GM18498 (cell line): ENCODE measurements at regions not wholly inside any gene's neighbourhood (a gene's known extent, or its start where the extent isn't known, plus 50 kb on each side); places are given as distances from the start of the nearest gene placed in this dataset.

Source experiments
- ATAC-seq: cut with Tn5 transposase; IDR thresholded peaks from one replicate; pipeline ENCODE4 v1.9.1; 2021; ENCODE audit warnings: mild to moderate bottlenecking, moderate library complexity; ENCODE audit not compliant: unreplicated experiment

DNA sequence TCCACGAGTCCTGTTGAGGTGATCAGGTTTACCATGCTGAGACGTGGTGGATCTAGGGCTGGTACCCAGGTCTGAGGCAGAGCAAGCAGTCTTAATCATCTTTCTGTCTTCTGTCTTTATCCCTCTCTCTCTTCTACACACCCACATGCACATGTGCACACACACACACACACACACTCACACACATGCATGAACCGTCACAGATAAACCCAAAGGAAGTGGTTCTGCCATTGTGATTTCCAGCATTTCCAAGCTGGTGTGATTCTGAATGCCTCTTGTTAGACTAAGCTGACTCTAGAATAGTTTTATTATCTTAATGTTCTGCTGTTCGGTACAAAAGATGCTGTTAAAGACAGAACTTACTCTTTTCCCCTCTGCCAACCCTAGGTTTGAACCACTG lies 411.8 kb upstream of the SALL1 start:
- no peak for ATAC-seq

DNA sequence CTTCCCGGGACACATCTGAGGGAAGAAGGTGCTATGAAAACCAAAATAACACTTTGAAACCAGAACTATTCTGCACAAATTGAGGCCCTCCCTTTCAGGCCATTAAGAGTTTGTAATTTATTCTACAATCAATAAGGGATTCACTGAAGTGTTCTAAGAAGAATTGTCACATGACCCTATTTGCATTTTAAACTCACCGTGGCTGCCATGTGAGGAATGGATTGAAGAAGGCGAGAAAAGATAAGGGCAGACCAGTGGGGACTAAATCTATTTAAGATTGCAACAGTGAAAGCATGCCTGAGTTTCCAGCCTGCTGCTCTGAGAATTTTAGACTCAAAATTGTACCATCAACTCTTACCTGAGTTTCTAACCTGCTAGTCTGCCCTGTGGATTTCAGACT lies 408.8 kb upstream of the SALL1 start:
- no peak for ATAC-seq

DNA sequence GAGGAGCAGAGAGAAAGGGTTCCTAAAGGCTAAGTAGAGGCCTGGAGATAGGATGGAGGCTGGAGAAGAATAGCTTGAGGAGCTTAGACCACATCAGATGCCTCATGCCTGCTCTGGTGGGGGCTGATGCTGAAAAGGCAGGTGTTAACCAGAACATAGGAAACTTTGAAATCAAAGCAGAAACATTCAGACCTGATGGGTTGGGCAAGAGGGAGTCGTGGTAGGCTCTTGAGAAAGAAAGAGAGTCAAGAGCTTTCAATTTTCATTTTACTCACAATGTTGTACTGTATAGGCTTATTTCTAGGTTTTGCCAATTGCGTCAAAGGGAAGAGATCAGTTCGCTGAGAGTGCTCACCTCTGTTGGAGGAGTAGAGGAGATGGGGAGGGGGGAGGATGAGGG lies 406.6 kb upstream of the SALL1 start:
- peak; percentile 33 for ATAC-seq

DNA sequence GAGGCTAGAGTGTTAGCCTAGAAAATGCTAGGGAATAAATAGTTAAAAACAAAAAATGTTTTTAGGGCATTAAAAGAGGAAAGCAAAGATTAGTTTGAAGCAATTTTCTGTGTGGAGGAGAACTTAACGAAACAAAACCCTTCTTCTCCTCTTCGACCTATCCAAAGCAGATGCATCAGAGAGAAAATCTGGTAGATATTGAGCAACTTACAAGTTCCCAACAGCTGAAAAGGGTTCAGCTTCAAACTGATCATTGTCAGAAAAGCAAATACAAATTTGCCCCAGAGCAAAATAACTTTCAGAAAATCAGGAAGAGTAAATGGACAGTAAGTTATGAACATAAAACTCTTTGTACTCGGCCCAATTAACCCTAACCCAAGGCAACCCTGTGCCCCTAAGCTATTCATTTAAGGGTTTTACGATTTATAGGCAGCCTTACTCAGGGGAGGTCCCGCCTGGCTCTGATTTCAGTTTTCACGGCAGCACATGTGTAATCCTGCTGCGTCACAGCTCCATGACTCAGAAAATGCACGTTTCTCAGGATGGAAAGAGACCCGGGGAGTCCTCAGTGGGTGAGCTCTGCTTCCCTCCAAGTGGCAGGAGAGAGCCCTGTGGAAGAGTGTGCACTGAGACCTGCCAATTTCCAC lies 405.7 kb upstream of the SALL1 start:
- no peak for ATAC-seq

DNA sequence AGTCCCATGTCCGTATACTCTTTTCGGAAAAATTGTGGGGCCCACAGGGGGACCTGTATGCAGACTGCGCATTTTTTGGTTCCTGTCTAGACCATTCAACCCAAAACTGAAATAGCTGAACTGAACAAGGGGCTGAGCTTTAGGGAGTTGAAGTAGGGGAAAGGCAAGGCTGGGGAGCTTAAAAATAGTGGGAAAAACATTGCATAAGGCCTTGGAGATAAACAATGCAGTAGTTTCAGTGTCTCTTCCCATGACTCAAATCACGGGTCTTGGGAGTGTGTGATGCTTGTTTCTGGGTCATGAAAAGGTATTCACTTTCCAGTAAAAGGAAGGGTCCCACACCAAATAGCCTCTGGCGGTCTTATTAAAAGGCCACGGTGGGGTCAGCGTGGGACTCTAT lies 402.8 kb upstream of the SALL1 start:
- ATAC-seq = no peak

DNA sequence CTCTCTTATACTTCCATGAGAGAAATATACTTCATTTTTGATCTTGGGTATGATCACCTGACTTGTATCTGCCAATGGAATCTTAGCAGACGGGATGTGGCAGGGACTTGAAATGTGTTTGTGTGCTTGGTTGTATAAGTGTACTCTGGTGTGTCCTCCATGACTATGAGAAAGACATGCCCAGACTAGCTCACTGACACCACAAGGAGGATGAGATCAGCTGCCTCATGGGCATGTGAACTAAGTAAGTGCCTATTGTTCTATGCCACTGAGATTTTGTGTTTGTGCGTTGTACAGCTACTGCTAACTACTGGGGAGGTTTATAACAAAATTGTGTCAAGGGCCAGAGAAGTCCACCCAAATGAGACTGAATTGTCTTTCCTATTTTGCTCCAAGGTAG lies 402.2 kb upstream of the SALL1 start:
- ATAC-seq = no peak

DNA sequence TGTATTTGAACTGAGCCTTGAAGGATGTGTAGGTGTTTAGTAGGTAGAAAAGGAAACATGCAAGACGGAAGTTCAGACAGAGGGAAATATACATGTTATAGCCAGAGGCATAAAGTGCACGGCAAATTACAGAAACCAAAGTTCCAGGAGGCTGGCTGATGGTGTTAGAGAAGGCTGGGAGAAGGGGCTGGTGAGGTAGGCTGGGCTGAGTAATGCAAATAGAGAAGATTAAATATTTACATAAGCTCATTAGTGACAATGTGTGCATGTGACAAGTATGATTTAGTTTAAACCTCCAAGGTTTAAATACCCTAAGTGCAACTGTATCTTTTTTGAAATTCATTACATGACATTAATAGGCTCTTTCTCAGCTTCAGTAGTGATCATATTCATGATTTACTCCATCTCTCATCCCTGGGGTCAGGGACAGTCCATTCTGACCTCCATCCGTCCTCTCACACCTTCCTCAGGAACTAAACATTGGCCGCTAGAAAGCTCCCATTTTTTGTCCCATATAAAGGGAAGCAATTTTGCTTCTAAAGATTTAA lies 399.8 kb upstream of the SALL1 start:
- ATAC-seq = no peak

DNA sequence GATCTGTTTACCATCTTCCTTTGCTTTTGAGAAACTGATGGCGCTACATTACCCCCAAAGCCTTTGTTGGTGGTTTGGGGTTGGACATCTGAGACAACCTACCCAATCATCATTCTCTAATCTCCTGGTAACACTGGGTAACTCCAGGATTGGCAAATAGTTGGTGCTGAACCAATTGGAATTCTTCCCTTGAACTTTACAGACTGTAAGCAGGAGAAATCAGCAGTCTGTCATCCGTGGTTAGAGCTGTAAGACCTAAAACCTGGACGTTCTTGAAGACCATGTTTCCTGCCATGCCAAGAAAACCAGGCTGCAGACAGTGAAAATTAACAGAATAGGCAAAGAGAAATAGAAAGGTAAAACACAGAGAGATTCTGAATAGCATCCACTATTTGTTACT lies 398.8 kb upstream of the SALL1 start:
- ATAC-seq = no peak

DNA sequence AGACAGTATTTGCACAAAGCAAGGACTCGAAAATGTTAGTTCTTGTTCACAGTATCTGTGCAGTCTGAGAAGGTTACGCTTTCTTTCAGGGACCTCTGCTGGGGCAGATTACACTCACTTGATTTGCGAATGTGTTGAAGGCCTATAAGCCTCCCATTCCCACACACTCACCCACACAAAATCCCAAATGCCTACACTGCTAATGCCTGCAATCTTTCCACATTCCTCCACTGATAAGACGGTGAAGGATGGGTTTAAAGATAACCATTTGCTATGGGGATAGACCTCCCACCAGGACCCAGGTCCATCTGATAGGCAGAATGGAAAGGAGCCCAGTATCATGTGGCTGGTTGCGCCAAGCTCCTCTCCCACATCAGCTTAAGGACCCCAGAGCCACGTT lies 394.9 kb upstream of the SALL1 start:
- ATAC-seq = no peak

DNA sequence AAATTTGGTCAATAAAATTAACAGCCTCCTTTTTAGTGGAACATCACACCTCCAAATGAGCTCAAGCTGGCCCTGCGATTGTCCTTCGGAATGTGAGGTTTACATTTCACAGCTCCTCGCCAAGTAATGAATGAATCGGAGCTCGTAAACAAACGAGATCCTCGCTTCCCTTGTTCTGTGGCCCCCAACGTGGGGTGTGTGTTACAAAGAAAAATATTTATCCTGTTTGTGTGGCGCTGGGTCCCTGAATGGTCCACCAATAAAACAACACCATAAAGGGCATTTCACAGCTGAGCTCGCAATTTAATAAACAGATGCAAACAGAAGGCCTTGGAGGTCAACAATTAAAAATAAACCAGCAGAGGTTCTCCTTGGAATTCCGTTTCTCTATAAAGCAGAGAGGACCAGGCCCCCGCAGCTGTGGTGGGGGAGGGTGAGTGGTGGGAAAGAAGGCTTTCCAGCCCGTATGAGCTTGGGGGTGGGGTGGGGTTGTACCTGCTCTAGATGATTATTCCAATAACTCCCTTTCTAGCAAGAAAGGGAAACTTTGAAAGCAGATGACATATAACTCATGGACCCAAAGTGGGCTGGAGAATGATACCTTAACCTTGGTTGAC lies 393.9 kb upstream of the SALL1 start:
- no peak for ATAC-seq

DNA sequence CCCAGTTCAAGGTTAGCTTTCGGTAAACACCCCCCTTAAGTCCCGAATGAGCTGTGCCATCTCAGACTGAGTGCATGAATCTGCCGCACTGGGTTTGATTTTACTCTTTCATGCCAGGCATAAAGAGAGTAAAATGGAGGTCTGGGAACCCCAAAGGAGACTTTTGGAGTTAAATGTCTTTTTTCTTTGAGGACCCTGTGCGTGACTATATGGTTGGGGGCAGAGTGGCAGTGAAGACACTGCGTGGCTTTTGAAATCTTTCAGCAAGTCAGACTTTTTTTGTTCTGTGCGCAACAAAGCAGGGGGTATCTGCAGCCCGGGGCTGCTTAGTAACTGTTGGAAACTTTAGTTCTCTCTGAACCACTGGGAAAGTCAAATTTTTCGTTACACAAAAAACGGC lies 392.9 kb upstream of the SALL1 start:
- ATAC-seq = no peak

DNA sequence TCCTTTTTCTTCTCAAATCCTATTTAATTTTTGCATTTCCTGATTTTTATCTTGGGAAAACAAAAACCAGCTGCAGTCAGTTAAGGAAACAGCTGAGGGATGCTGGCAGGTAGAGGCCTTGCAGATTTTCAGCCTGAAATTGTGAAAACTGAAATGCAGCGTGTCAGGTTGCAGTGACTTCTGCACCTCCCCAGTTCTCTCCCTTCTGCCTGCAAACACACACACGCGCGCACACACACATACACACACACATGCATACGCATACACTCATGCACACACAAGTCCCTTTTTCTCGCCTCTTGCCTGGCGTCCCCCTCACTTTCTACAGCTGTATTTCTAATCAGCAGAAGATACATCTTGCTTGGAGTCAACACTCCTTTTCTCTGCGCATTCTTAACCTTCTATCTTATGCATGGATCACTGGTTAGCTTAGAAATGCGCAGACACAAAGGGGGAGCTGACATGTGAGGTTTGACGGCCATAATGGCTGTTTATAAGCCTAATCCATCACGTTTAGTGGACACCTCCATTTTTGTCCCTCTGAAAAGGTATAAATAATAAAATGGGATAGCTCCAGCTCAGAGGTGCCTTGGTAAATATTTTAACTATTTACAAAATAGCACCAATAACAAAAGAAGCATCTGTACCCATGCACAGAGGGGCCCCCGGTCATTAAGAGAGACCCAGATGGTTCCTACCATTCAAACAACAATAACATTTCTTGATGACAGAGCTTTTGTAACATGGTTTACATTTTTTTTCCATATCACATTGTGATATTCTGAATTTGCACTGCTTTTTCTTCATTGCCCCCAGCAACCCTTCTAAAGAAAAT lies 392.1 kb upstream of the SALL1 start:
- ATAC-seq = no peak

DNA sequence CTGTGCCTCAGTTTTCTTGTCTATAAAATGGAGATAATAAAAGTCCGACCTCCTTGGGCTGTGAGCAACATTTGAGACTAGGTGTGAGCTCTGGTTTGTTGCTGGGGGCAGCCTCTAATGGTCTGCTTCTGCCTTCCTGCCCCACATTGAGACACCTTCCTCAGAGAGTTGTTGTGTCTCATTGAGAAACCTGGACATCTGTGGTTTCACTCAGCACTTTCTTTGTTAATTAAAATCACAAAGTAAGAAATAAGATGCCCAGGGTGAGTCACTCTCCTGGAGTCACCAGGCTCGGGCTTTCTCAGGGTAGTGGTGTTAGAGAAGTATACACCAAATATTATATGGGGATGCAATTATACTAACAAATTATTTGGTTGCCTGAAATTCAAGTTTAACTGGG lies 389.2 kb upstream of the SALL1 start:
- ATAC-seq = no peak

DNA sequence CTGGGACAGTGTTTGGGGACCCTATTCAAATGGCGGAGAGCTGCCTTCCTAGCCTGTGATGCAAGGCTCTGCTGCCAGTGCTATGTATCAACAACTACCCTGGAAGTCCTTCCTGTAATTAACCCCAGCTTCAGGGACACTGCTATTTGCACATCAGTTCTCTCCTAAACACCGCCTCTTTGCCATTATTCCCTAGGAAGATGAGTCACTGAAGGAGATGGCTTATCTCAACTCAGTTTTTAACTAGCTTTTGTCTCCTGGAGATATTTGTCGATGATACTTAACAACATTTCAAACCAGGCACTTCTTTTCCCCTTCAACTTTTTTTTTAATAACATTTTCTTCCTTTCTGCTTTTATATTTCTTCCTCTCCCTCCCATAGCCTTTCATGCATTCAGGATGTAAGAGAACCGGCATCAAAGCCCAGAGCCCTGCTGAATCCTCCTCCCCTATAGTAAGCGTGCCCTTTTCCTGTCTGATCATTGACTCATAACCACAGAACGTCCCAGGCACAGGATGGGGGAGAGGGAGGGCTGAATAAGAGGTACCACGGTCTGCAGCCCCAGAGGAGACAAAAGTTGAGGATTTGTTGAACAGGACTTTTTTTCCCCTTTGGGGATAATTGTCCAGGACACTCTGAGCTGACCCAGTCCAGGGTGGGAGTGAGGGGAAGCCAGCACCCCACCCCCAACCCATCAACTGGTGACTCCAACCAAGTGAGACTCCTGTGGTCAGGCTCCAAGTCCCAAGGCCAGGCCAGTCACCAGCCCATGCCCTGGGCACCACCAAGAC lies 387.8 kb upstream of the SALL1 start:
- ATAC-seq = no peak

DNA sequence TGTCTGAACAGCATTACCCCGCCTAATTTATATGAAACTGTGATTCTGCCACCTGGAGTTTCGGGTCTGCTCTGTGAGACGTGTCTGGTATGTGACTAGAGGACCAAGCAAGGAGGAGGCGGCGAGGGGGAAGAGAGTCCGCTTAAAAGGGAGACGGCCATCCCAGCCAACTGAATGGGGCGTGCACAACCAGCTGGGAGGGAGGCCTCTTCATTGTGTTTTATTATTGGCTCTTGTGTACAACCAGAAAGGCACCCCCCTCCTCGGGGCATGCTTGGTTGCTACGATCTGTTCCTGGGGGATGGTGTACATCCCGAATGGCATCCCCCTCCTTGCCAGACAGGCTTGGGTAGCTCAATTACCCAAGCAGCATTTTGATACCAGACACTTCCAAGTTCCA lies 384.5 kb upstream of the SALL1 start:
- no peak for ATAC-seq

DNA sequence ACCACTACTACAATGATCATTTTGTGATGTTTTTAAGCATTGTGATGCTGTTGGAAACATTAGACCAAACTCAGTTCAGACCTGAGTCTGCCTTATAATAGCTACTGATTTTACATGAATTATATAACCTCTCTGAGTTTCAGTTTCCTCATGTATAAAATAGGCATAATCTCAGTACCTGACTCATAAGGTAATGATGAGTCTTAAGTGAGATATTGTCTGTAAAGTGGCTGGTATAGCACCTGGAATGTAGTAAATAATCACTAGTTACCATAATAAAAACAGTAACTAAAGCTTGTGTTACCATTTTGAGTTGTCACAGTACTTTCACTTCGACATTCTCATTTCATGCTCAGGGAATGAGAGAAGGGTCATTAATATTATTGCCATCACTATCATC lies 381.5 kb upstream of the SALL1 start:
- ATAC-seq = no peak

DNA sequence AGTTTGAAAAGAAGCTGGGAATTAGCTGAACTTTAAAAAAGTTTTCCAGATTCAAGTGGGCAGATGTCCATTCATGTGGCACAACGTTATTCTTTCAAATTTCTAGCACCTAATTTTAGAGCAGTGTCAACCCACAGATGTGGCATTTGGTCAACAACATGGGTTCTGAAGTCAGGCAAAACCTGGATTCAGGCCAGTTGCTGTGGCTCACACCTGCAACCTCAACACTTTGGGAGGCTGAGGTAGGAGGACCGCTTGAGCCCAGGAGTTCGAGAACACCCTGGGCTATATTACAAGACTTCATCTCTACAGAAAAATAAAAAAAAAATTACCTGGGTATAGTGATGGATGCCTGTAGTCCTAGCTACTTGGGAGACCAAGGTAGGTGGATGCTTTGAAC lies 380.2 kb upstream of the SALL1 start:
- no peak for ATAC-seq

DNA sequence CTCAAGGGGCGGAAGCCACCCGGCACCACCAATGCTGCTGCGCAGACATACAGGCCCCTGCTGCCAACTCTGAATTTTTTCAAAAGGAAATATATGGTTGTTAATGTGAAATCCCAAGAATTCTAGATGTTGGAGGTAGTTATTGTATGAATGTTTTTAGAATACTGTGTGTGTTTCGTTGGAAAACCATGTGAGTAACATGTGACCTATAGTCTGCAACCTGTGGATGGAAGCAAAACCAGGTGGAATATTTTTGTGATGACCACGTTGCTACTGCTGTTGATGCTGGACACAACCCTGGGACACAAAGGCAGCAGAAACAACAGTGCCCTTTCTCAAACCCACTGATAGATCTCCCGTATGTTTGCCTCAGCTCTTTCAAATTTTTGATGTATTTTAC lies 376.3 kb upstream of the SALL1 start:
- no peak for ATAC-seq

DNA sequence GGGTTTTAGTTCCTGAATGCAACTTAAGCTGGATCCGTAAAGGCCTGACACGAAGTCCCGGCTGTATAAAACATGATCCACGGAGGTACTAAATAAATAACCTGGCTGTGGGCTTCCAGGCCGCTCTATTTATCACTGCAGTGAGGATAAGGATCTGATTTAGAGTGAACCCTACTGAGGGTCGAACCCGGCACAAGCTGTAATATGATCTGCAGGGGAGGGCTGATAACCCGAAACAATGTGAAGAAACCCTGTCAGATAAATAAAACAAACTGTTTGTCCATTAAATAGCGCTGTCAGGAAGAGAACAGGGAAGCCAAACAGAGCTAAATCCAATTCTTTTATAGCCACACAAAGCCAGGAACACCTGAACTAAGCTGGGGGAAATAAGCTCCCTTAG lies 375.6 kb upstream of the SALL1 start:
- no peak for ATAC-seq

DNA sequence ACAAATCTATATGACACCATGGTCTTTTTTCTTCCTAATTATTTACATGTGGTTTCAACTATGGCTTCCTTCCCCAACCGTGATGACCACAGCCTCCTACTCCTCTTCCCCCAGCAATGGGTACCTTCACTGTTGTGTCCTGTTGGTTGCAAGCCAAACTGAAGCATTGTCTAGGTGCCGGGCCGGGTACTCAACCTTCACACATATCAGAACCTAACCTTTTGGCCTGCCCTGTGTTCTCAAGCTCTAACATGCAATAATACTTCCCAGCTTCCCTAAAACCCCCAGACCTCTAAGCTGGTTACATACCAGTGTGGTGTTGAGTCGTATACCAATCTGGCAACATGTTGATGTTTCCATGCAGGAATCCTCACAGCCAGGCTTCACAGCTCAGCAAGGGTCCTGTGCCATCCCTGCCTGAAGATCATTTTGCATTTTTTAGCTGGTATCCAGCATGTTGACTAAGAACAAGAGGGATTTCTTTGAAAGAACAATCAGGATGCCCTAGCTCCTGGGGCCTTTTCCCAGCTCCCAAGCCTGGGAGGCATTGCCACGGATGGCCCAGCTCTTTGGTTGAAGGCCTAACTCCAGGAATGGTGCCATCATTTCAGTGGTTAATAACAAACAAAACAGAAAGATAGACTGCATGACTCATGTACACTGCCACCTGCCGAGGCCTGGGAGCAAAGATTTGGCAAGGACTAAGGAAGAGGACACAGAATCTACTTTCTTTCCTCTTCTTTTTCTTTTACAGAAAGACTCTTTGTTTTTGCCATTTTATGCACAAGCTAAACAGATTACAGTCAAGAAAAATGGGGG lies 373.7 kb upstream of the SALL1 start:
- ATAC-seq = no peak
